ENCODE measurements at regions not wholly inside any gene's neighbourhood (a gene's known extent, or its start where the extent isn't known, plus 50 kb on each side); places are given as distances from the start of the nearest gene placed in this dataset.

DNA sequence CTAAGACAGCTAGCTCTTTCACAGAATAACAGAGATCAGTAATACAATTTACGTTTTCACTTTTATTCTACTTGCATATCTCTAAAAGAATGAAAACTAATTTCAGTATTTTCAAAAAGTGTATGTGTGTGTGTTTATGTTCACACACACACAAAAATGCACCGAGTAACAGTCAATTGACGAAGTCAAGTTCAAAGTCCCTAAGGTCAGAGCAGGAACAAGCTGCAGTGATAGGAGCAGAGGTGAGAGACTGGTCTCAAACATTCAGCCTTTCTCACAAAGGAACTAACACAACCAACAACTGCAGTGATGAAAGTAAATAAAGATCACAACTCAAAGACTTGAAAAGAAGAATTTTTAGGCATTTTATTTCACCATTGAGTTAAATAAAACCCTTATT is 429.7 kb downstream of the C12orf50 start:
- Mint-ChIP-seq H3K36me3 (ENCODE audit: insufficient read depth, unreplicated experiment) (no peaks in the 10 kb centered on the region), H3K27me3 (ENCODE audit: unreplicated experiment) (no peaks in the 10 kb centered on the region), H3K9me3 (ENCODE audit: low read depth, unreplicated experiment) (peaks cover 3% of the 10 kb centered on the region), H3K27ac (ENCODE audit: unreplicated experiment) (no peak overlapping the region), H3K4me3 (ENCODE audit: low read depth, unreplicated experiment) (no peak overlapping the region), H3K4me1 (ENCODE audit: low read depth, unreplicated experiment) (no peaks in the 10 kb centered on the region)
- no TSS peak for BruUV-seq (replicated peaks)
- TF ChIP-seq, protein P1, sequence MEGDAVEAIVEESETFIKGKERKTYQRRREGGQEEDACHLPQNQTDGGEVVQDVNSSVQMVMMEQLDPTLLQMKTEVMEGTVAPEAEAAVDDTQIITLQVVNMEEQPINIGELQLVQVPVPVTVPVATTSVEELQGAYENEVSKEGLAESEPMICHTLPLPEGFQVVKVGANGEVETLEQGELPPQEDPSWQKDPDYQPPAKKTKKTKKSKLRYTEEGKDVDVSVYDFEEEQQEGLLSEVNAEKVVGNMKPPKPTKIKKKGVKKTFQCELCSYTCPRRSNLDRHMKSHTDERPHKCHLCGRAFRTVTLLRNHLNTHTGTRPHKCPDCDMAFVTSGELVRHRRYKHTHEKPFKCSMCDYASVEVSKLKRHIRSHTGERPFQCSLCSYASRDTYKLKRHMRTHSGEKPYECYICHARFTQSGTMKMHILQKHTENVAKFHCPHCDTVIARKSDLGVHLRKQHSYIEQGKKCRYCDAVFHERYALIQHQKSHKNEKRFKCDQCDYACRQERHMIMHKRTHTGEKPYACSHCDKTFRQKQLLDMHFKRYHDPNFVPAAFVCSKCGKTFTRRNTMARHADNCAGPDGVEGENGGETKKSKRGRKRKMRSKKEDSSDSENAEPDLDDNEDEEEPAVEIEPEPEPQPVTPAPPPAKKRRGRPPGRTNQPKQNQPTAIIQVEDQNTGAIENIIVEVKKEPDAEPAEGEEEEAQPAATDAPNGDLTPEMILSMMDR (IDR thresholded peaks at IDR 0.05; ENCODE audit: unreplicated experiment): no peak
- CTCF ChIA-PET: interaction anchor here (0.6 kb wide), 1 partner anchor 508 kb away, joined by 6 read pairs; no protein-coding TSS in a partner anchor
- no peak for DNase-seq
- intact Hi-C loops (cut with micrococcal nuclease; ENCODE audit: unreplicated experiment): loop anchor here (2.0 kb wide), 1 partner anchor 61 kb away; no protein-coding TSS in a partner anchor

DNA sequence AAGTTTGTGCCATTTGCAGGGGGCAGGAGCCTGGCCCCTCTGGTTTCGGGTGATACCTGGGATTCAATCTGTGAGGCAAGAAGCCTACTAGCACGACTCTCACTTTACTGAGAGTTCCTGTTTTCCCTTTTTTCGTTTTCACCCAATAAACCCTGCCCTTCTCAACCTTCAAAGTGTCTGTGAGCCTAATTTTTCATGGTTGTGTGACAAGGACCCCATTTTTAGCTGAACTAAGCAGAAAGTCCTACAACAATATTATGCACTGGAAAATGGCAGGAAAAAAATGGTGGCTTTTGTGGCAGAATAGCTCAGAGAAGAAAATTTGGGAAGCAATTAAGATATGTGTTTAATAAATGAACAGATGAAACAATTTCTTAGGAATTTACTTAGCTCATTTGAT is 432.1 kb downstream of the C12orf50 start:
- CTCF ChIA-PET: no interaction called here
- no peak overlapping the region for H3K4me3 Mint-ChIP-seq (ENCODE audit: low read depth, unreplicated experiment)

GRCh38 chr12:87596636-87597035 is 432.6 kb downstream of the C12orf50 start:
- TF ChIP-seq, protein P1 (IDR thresholded peaks at IDR 0.05; ENCODE audit: unreplicated experiment): no peak
- DNase-seq: no peak
- intact Hi-C loops (cut with micrococcal nuclease; ENCODE audit: unreplicated experiment): no loop called here
- no peaks in the 10 kb centered on the region for H3K9me3 Mint-ChIP-seq (ENCODE audit: low read depth, unreplicated experiment)
- no peaks in the 10 kb centered on the region for H3K4me1 Mint-ChIP-seq (ENCODE audit: low read depth, unreplicated experiment)
- no peak overlapping the region for H3K27ac Mint-ChIP-seq (ENCODE audit: unreplicated experiment)
- no TSS peak for BruUV-seq (replicated peaks)
- no peaks in the 10 kb centered on the region for H3K36me3 Mint-ChIP-seq (ENCODE audit: insufficient read depth, unreplicated experiment)
- H3K4me3 Mint-ChIP-seq (ENCODE audit: low read depth, unreplicated experiment): no peak overlapping the region
- CTCF ChIA-PET: no interaction called here
- H3K27me3 Mint-ChIP-seq (ENCODE audit: unreplicated experiment): no peaks in the 10 kb centered on the region

More for the DNA sequence above, 432.1 kb downstream of the C12orf50 start:
- H3K4me1 Mint-ChIP-seq (ENCODE audit: low read depth, unreplicated experiment): no peaks in the 10 kb centered on the region
- intact Hi-C loops (cut with micrococcal nuclease; ENCODE audit: unreplicated experiment): no loop called here
- H3K36me3 Mint-ChIP-seq (ENCODE audit: insufficient read depth, unreplicated experiment): no peaks in the 10 kb centered on the region
- no peaks in the 10 kb centered on the region for H3K9me3 Mint-ChIP-seq (ENCODE audit: low read depth, unreplicated experiment)
- H3K27ac Mint-ChIP-seq (ENCODE audit: unreplicated experiment): no peak overlapping the region
- no peak for DNase-seq
- TF ChIP-seq, protein P1 (IDR thresholded peaks at IDR 0.05; ENCODE audit: unreplicated experiment): no peak
- BruUV-seq (replicated peaks): no TSS peak
- no peaks in the 10 kb centered on the region for H3K27me3 Mint-ChIP-seq (ENCODE audit: unreplicated experiment)

DNA sequence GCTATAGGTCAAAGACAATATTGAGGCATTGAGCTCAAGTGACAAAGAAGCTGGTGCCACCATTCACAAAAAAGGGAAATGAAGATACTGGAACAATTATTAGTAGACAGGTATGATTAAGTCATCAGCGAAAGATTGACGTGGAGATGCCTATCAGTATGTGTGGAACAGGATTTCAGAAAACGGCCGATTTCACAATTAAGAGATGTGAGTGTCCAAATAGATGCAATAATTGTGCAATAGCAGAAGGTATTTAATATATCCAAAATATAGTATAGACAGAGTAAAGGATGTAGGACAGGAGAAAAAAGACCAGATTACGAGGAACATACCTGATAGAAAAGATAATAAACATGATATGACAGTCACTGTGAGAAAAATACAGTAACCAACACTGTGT is 433.1 kb downstream of the C12orf50 start:
- BruUV-seq (replicated peaks): no TSS peak
- H3K27ac Mint-ChIP-seq (ENCODE audit: unreplicated experiment): no peak overlapping the region
- H3K4me1 Mint-ChIP-seq (ENCODE audit: low read depth, unreplicated experiment): no peaks in the 10 kb centered on the region
- H3K36me3 Mint-ChIP-seq (ENCODE audit: insufficient read depth, unreplicated experiment): no peaks in the 10 kb centered on the region
- TF ChIP-seq, protein P1 (IDR thresholded peaks at IDR 0.05; ENCODE audit: unreplicated experiment): no peak
- DNase-seq: no peak
- intact Hi-C loops (cut with micrococcal nuclease; ENCODE audit: unreplicated experiment): no loop called here
- H3K4me3 Mint-ChIP-seq (ENCODE audit: low read depth, unreplicated experiment): no peak overlapping the region
- peaks cover 3% of the 10 kb centered on the region for H3K9me3 Mint-ChIP-seq (ENCODE audit: low read depth, unreplicated experiment)
- H3K27me3 Mint-ChIP-seq (ENCODE audit: unreplicated experiment): no peaks in the 10 kb centered on the region
- CTCF ChIA-PET: no interaction called here
